ENCODE measurements at regions not wholly inside any gene's neighbourhood (a gene's known extent, or its start where the extent isn't known, plus 50 kb on each side); places are given as distances from the start of the nearest gene placed in this dataset.

DNA sequence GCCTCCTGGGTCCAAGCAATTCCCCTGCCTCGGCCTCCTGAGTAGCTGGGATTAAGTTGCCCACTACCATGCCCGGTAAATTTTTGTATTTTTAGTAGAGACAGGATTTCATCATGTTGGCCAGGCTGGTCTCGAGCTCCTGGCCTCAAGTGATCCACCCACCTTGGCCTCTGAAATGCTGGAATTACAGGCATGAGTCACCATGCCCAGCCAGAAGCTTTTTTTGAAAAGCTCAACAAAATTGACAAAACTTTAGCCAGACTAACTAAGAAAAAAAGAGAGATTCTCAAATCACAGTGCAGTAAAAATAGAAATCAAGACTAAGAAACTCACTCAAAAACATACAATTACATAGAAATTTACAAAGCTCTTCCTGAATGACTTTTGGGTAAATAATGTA, 420.6 kb downstream of the COL12A1 start:
- no peaks in the 10 kb centered on the region for H3K9me2 ChIP-seq (ENCODE audit: insufficient read depth, low read length)
- no peaks in the 10 kb centered on the region for H3K79me2 ChIP-seq (replicated peaks; ENCODE audit: insufficient read depth, low read length)
- no peaks in the 10 kb centered on the region for H3K36me3 ChIP-seq (ENCODE audit: insufficient read depth, low read length)
- no peaks in the 10 kb centered on the region for H3F3A ChIP-seq (ENCODE audit: insufficient read depth, low read length, poor library complexity, severe bottlenecking)
- TF ChIP-seq, protein P1, sequence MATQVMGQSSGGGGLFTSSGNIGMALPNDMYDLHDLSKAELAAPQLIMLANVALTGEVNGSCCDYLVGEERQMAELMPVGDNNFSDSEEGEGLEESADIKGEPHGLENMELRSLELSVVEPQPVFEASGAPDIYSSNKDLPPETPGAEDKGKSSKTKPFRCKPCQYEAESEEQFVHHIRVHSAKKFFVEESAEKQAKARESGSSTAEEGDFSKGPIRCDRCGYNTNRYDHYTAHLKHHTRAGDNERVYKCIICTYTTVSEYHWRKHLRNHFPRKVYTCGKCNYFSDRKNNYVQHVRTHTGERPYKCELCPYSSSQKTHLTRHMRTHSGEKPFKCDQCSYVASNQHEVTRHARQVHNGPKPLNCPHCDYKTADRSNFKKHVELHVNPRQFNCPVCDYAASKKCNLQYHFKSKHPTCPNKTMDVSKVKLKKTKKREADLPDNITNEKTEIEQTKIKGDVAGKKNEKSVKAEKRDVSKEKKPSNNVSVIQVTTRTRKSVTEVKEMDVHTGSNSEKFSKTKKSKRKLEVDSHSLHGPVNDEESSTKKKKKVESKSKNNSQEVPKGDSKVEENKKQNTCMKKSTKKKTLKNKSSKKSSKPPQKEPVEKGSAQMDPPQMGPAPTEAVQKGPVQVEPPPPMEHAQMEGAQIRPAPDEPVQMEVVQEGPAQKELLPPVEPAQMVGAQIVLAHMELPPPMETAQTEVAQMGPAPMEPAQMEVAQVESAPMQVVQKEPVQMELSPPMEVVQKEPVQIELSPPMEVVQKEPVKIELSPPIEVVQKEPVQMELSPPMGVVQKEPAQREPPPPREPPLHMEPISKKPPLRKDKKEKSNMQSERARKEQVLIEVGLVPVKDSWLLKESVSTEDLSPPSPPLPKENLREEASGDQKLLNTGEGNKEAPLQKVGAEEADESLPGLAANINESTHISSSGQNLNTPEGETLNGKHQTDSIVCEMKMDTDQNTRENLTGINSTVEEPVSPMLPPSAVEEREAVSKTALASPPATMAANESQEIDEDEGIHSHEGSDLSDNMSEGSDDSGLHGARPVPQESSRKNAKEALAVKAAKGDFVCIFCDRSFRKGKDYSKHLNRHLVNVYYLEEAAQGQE (IDR thresholded peaks at IDR 0.05; ENCODE audit: borderline replicate concordance), result no peak
- TF ChIP-seq, protein P2, sequence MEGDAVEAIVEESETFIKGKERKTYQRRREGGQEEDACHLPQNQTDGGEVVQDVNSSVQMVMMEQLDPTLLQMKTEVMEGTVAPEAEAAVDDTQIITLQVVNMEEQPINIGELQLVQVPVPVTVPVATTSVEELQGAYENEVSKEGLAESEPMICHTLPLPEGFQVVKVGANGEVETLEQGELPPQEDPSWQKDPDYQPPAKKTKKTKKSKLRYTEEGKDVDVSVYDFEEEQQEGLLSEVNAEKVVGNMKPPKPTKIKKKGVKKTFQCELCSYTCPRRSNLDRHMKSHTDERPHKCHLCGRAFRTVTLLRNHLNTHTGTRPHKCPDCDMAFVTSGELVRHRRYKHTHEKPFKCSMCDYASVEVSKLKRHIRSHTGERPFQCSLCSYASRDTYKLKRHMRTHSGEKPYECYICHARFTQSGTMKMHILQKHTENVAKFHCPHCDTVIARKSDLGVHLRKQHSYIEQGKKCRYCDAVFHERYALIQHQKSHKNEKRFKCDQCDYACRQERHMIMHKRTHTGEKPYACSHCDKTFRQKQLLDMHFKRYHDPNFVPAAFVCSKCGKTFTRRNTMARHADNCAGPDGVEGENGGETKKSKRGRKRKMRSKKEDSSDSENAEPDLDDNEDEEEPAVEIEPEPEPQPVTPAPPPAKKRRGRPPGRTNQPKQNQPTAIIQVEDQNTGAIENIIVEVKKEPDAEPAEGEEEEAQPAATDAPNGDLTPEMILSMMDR (IDR thresholded peaks at IDR 0.05; ENCODE audit: poor library complexity, severe bottlenecking), result no peak
- TF ChIP-seq RAD21 (conservative IDR thresholded peaks at IDR 0.05) (no peak), MXI1 (conservative IDR thresholded peaks at IDR 0.05; ENCODE audit: poor library complexity, severe bottlenecking) (no peak), TAF1 (IDR thresholded peaks at IDR 0.05; ENCODE audit: low read depth) (no peak), SMC3 (conservative IDR thresholded peaks at IDR 0.05; ENCODE audit: poor library complexity) (no peak), EP300 (conservative IDR thresholded peaks at IDR 0.05; ENCODE audit: poor library complexity, severe bottlenecking) (no peak), EZH2 (IDR thresholded peaks at IDR 0.05; ENCODE audit: borderline replicate concordance, insufficient read depth, low read length, poor library complexity, severe bottlenecking) (no peak)
- H3K9ac ChIP-seq (ENCODE audit: low read length), result no peak overlapping the region
- no peaks in the 10 kb centered on the region for H3K9me3 ChIP-seq (ENCODE audit: low read length)
- no peak overlapping the region for H3K4me3 ChIP-seq (ENCODE audit: low read length)
- H3K4me2 ChIP-seq (ENCODE audit: low read length), result no peak overlapping the region
- no peaks in the 10 kb centered on the region for H4K20me1 ChIP-seq (ENCODE audit: insufficient read depth)
- no peaks in the 10 kb centered on the region for H3K27me3 ChIP-seq (ENCODE audit: insufficient read depth, low read depth, low read length)
- H3K27ac ChIP-seq (ENCODE audit: low read length), result no peak overlapping the region
- no peak overlapping the region for H2AFZ ChIP-seq (ENCODE audit: low read depth, low read length)

DNA sequence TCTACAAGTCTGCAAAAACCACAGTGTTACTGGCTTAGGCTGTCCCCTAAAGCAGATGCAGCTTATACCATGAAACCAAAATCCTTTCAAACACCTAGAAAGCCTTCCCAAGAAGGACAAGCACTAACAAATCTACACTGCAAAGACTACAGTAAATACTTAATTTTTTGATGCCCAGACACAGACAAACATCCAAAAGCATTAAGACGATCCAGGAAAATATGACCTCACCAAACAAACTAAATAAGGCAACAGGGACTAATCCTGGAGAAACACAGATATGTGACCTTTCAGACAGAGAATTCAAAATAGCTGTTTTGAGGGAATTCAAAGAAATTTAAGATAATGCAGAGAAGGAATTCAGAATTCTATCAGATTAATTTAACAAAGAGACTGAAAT, 423.5 kb downstream of the COL12A1 start:
- no peaks in the 10 kb centered on the region for H3K9me2 ChIP-seq (ENCODE audit: insufficient read depth, low read length)
- H3K9me3 ChIP-seq (ENCODE audit: low read length), result no peaks in the 10 kb centered on the region
- no peaks in the 10 kb centered on the region for H4K20me1 ChIP-seq (ENCODE audit: insufficient read depth)
- H3K4me3 ChIP-seq (ENCODE audit: low read length), result no peak overlapping the region
- H3K79me2 ChIP-seq (replicated peaks; ENCODE audit: insufficient read depth, low read length), result no peaks in the 10 kb centered on the region
- no peak overlapping the region for H3K27ac ChIP-seq (ENCODE audit: low read length)
- no peaks in the 10 kb centered on the region for H3K36me3 ChIP-seq (ENCODE audit: insufficient read depth, low read length)
- H2AFZ ChIP-seq (ENCODE audit: low read depth, low read length), result no peak overlapping the region
- no peak overlapping the region for H3K9ac ChIP-seq (ENCODE audit: low read length)
- no peaks in the 10 kb centered on the region for H3K27me3 ChIP-seq (ENCODE audit: insufficient read depth, low read depth, low read length)
- TF ChIP-seq SMC3 (conservative IDR thresholded peaks at IDR 0.05; ENCODE audit: poor library complexity) (no peak), POLR2AphosphoS5 (IDR thresholded peaks at IDR 0.05) (no peak), EZH2 (IDR thresholded peaks at IDR 0.05; ENCODE audit: borderline replicate concordance, insufficient read depth, low read length, poor library complexity, severe bottlenecking) (no peak), TAF1 (IDR thresholded peaks at IDR 0.05; ENCODE audit: low read depth) (no peak)
- TF ChIP-seq, protein P2 (IDR thresholded peaks at IDR 0.05; ENCODE audit: poor library complexity, severe bottlenecking), result no peak
- TF ChIP-seq, protein P1 (IDR thresholded peaks at IDR 0.05; ENCODE audit: borderline replicate concordance), result no peak
- H3K4me2 ChIP-seq (ENCODE audit: low read length), result no peak overlapping the region
- H3F3A ChIP-seq (ENCODE audit: insufficient read depth, low read length, poor library complexity, severe bottlenecking), result no peaks in the 10 kb centered on the region

Measured in neural cell (in vitro differentiated cells).